WTC11 (cell line): ENCODE measurements at regions not wholly inside any gene's neighbourhood (a gene's known extent, or its start where the extent isn't known, plus 50 kb on each side); places are given as distances from the start of the nearest gene placed in this dataset.

Source experiments
- ATAC-seq: fragments of 200-7000 bp; cut with Tn5 transposase; 2 replicates; pipeline ENCODE4 v1.10.0; 2021; ENCODE audit warnings: mild to moderate bottlenecking, moderate library complexity
- CTCF ChIA-PET: fragments of 300-600 bp; sonication (Branson Sonifier 250); formaldehyde crosslinking; loops from one replicate; lab custom pipeline; 2021; ENCODE audit warnings: antibody characterized with exemption; lab: Charles Lee
- POLR2A ChIA-PET: fragments of 350-600 bp; sonication (Branson Sonifier 250); formaldehyde crosslinking; loops from one replicate; lab custom pipeline; 2021; ENCODE audit warnings: antibody characterized with exemption; lab: Charles Lee
- DNase-seq: peaks from one replicate; pipeline ENCODE4 v3.0.0; 2021; ENCODE audit warnings: low spot score
- H3K27ac Mint-ChIP-seq: 2 replicates; pipeline ENCODE4 v1.8.0; 2021; ENCODE audit warnings: mixed read lengths
- H3K27me3 Mint-ChIP-seq: 2 replicates; pipeline ENCODE4 v1.8.0; 2021; ENCODE audit warnings: low read depth, mild to moderate bottlenecking, moderate library complexity, mixed read lengths
- H3K36me3 Mint-ChIP-seq: 2 replicates; pipeline ENCODE4 v1.8.0; 2021; ENCODE audit warnings: mixed read lengths
- H3K4me1 Mint-ChIP-seq: 2 replicates; pipeline ENCODE4 v1.8.0; 2022; ENCODE audit warnings: mixed read lengths
- H3K4me3 Mint-ChIP-seq: 2 replicates; pipeline ENCODE4 v1.8.0; 2021; ENCODE audit warnings: mild to moderate bottlenecking, moderate library complexity, mixed read lengths
- H3K9me3 Mint-ChIP-seq: 2 replicates; pipeline ENCODE4 v1.8.0; 2021; ENCODE audit warnings: mixed read lengths
- ATF3 ChIP-seq: sonication (generic); formaldehyde crosslinking; conservative IDR thresholded peaks from 2 replicates; pipeline ENCODE4 v1.8.1; 2022; ENCODE audit warnings: mild to moderate bottlenecking, missing genetic modification reagents
- ATF6 ChIP-seq: sonication (generic); formaldehyde crosslinking; IDR thresholded peaks from 2 replicates; pipeline ENCODE4 v1.8.1; 2023; ENCODE audit warnings: mild to moderate bottlenecking, missing genetic modification reagents
- FOXP1 ChIP-seq: sonication (generic); formaldehyde crosslinking; IDR thresholded peaks from 2 replicates; pipeline ENCODE4 v1.8.0; 2022; ENCODE audit warnings: missing genetic modification reagents, mild to moderate bottlenecking, moderate library complexity, borderline replicate concordance
- MXD4 ChIP-seq: fragments of 250-450 bp; sonication (Bioruptor Pico); IDR thresholded peaks from 2 replicates; pipeline ENCODE4 v1.8.0; 2021; ENCODE audit warnings: mild to moderate bottlenecking, moderate library complexity, borderline replicate concordance
- MYBL2 ChIP-seq: sonication (generic); formaldehyde crosslinking; IDR thresholded peaks from 2 replicates; pipeline ENCODE4 v1.8.1; 2023; ENCODE audit warnings: mild to moderate bottlenecking, moderate library complexity, missing genetic modification reagents
- NFATC4 ChIP-seq: fragments of 250-450 bp; sonication (Bioruptor Pico); IDR thresholded peaks from 2 replicates; pipeline ENCODE4 v1.9.0; 2021; ENCODE audit warnings: mild to moderate bottlenecking
- NFE2L1 ChIP-seq: sonication (generic); formaldehyde crosslinking; IDR thresholded peaks from 2 replicates; pipeline ENCODE4 v1.8.1; 2023; ENCODE audit warnings: missing genetic modification reagents
- OVOL2 ChIP-seq: fragments of 250-450 bp; sonication (Bioruptor Pico); IDR thresholded peaks from 2 replicates; pipeline ENCODE4 v1.9.0; 2021; ENCODE audit warnings: mild to moderate bottlenecking, borderline replicate concordance
- PREB ChIP-seq: sonication (generic); formaldehyde crosslinking; IDR thresholded peaks from 2 replicates; pipeline ENCODE4 v1.8.1; 2022; ENCODE audit warnings: mild to moderate bottlenecking, missing genetic modification reagents, moderate library complexity, borderline replicate concordance
- SP1 ChIP-seq: sonication (generic); formaldehyde crosslinking; conservative IDR thresholded peaks from 2 replicates; pipeline ENCODE4 v1.8.1; 2022; ENCODE audit warnings: missing genetic modification reagents
- TCF7 ChIP-seq: sonication (generic); formaldehyde crosslinking; IDR thresholded peaks from 2 replicates; pipeline ENCODE4 v1.8.0; 2022; ENCODE audit warnings: mild to moderate bottlenecking, low read depth, missing genetic modification reagents, moderate library complexity
- ZBTB21 ChIP-seq: sonication (generic); formaldehyde crosslinking; IDR thresholded peaks from 2 replicates; pipeline ENCODE4 v1.8.1; 2023; ENCODE audit warnings: mild to moderate bottlenecking, missing genetic modification reagents, borderline replicate concordance
- ZNF416 ChIP-seq: fragments of 250-450 bp; sonication (Bioruptor Pico); IDR thresholded peaks from 2 replicates; pipeline ENCODE4 v1.9.0; 2021; ENCODE audit warnings: mild to moderate bottlenecking, inconsistent platforms
- ZNF423 ChIP-seq: fragments of 250-450 bp; sonication (Bioruptor Pico); IDR thresholded peaks from 2 replicates; pipeline ENCODE4 v2.1.2; 2022; ENCODE audit warnings: mild to moderate bottlenecking, moderate library complexity
- TF ChIP-seq, protein P1 (sequence below): fragments of 250-450 bp; sonication (Bioruptor Pico); IDR thresholded peaks from 2 replicates; pipeline ENCODE4 v1.9.0; 2021; ENCODE audit warnings: mild to moderate bottlenecking
- TF ChIP-seq, protein P2 (sequence below): fragments of 200-600 bp; IDR thresholded peaks from 2 replicates; pipeline ENCODE4 v1.8.0; 2022; ENCODE audit warnings: antibody characterized with exemption
- TF ChIP-seq, protein P3 (sequence below): sonication (generic); formaldehyde crosslinking; conservative IDR thresholded peaks from 2 replicates; pipeline ENCODE4 v1.8.1; 2023; ENCODE audit warnings: mild to moderate bottlenecking, low read depth, missing genetic modification reagents, moderate library complexity

DNA sequence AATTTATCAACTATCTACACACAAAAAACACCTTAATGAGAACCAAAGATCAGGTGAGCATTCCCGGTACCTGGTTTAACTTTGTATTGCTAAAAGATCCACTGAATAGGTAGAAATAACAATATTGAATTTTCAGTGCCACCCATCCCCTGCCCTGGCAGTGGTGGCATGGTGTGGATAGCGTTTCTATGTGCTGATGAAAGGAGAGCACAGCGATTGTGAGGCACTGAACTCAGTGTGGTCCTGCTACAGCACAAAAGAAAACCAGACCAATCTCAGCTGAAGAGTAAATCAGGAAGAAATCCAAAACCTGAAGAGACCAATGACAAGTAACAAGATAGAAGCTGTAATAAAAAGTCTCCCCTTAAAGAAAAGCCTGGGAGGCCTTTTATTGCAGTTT, 984.6 kb upstream of the AGA start (continued):
- TF ChIP-seq OVOL2 (CRISPR knock-in tag) (no peak), ZNF423 (CRISPR knock-in tag) (no peak)
- TF ChIP-seq, protein P1, sequence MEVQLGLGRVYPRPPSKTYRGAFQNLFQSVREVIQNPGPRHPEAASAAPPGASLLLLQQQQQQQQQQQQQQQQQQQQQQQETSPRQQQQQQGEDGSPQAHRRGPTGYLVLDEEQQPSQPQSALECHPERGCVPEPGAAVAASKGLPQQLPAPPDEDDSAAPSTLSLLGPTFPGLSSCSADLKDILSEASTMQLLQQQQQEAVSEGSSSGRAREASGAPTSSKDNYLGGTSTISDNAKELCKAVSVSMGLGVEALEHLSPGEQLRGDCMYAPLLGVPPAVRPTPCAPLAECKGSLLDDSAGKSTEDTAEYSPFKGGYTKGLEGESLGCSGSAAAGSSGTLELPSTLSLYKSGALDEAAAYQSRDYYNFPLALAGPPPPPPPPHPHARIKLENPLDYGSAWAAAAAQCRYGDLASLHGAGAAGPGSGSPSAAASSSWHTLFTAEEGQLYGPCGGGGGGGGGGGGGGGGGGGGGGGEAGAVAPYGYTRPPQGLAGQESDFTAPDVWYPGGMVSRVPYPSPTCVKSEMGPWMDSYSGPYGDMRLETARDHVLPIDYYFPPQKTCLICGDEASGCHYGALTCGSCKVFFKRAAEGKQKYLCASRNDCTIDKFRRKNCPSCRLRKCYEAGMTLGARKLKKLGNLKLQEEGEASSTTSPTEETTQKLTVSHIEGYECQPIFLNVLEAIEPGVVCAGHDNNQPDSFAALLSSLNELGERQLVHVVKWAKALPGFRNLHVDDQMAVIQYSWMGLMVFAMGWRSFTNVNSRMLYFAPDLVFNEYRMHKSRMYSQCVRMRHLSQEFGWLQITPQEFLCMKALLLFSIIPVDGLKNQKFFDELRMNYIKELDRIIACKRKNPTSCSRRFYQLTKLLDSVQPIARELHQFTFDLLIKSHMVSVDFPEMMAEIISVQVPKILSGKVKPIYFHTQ (CRISPR knock-in tag) = no peak

DNA sequence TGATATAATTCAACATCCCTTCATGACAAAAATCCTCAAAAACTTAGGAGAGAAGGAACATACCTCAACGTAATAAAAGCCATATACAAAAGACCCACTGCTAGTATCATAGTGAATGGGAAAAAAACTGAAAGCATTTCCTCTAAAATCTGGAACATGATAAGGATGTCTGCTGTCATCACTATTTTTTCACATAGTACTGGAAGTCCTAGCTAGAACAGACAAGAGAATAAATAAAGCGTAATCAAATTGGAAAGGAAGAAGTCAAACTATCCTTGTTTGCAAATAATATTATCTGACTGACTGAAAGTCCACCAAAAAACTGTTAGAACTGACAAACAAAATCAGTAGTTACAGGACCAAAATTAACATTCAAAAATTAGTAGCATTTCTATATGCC, 985.4 kb upstream of the AGA start:
- CTCF ChIA-PET = no interaction called here
- no peak for ATAC-seq
- Mint-ChIP-seq H3K4me1 (no peaks in the 10 kb centered on the region), H3K27me3 (no peaks in the 10 kb centered on the region), H3K36me3 (no peaks in the 10 kb centered on the region), H3K27ac (no peak overlapping the region), H3K4me3 (no peak overlapping the region), H3K9me3 (no peaks in the 10 kb centered on the region)
- no peak for DNase-seq
- TF ChIP-seq NFE2L1 (CRISPR knock-in tag) = no peak
- no peak for TF ChIP-seq ATF6 (CRISPR knock-in tag)
- TF ChIP-seq MXD4 = no peak
- TF ChIP-seq OVOL2 (CRISPR knock-in tag) = no peak
- no peak for TF ChIP-seq ZBTB21
- no peak for TF ChIP-seq PREB (CRISPR knock-in tag)
- TF ChIP-seq ZNF416 (CRISPR knock-in tag) = no peak
- no peak for TF ChIP-seq MYBL2 (CRISPR knock-in tag)
- no peak for TF ChIP-seq ATF3 (CRISPR knock-in tag)
- TF ChIP-seq, protein P2, sequence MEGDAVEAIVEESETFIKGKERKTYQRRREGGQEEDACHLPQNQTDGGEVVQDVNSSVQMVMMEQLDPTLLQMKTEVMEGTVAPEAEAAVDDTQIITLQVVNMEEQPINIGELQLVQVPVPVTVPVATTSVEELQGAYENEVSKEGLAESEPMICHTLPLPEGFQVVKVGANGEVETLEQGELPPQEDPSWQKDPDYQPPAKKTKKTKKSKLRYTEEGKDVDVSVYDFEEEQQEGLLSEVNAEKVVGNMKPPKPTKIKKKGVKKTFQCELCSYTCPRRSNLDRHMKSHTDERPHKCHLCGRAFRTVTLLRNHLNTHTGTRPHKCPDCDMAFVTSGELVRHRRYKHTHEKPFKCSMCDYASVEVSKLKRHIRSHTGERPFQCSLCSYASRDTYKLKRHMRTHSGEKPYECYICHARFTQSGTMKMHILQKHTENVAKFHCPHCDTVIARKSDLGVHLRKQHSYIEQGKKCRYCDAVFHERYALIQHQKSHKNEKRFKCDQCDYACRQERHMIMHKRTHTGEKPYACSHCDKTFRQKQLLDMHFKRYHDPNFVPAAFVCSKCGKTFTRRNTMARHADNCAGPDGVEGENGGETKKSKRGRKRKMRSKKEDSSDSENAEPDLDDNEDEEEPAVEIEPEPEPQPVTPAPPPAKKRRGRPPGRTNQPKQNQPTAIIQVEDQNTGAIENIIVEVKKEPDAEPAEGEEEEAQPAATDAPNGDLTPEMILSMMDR = no peak
- TF ChIP-seq, protein P3, sequence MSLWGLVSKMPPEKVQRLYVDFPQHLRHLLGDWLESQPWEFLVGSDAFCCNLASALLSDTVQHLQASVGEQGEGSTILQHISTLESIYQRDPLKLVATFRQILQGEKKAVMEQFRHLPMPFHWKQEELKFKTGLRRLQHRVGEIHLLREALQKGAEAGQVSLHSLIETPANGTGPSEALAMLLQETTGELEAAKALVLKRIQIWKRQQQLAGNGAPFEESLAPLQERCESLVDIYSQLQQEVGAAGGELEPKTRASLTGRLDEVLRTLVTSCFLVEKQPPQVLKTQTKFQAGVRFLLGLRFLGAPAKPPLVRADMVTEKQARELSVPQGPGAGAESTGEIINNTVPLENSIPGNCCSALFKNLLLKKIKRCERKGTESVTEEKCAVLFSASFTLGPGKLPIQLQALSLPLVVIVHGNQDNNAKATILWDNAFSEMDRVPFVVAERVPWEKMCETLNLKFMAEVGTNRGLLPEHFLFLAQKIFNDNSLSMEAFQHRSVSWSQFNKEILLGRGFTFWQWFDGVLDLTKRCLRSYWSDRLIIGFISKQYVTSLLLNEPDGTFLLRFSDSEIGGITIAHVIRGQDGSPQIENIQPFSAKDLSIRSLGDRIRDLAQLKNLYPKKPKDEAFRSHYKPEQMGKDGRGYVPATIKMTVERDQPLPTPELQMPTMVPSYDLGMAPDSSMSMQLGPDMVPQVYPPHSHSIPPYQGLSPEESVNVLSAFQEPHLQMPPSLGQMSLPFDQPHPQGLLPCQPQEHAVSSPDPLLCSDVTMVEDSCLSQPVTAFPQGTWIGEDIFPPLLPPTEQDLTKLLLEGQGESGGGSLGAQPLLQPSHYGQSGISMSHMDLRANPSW (CRISPR knock-in tag) = no peak
- no peak for TF ChIP-seq FOXP1 (CRISPR knock-in tag)
- no peak for TF ChIP-seq SP1
- TF ChIP-seq NFATC4 (CRISPR knock-in tag) = no peak
- TF ChIP-seq TCF7 (CRISPR knock-in tag) = no peak
- POLR2A ChIA-PET = no interaction called here
